ENCODE measurements at regions not wholly inside any gene's neighbourhood (a gene's known extent, or its start where the extent isn't known, plus 50 kb on each side); places are given as distances from the start of the nearest gene placed in this dataset.
"Not testable (repeated sequence)": the region's sequence is repeated elsewhere in the genome, so short reads cannot be mapped to it uniquely, and the experiment has no call there.

DNA sequence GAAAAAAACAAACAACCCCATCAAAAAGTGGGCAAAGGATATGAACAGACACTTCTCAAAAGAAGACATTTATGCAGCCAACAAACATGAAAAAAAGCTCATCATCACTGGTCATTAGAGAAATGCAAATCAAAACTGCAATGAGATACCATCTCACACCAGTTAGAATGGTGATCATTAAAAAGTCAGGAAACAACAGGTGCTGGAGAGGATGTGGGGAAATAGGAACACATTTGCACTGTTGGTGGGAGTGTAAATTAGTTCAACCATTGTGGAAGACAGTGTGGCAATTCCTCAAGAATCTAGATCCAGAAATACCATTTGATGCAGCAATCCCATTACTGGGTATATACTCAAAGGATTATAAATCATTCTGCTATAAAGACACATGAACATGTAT, 85.5 kb upstream of the WSB1 start:
- DNase-seq (ENCODE audit: low spot score), result not testable (repeated sequence)

DNA sequence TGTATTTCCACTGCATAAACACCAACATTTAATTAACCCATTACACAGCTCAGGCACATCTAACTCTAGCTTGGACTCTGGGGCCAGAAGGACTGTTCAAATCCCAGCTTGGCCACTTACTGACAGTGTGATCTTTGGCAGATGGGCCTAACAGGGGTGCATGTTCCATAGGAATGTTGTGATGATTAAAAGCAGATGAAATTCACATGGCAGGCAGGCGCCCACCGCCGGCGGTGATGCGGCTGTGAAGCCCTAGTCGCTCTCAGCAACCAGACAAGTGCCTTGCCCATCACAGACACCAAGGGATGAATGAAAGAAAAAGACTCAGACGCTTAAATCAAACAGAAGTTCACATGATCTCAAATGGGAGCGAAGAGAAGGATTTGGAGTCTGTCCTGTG, 84.6 kb upstream of the WSB1 start:
- DNase-seq (ENCODE audit: low spot score), result no peak

DNA sequence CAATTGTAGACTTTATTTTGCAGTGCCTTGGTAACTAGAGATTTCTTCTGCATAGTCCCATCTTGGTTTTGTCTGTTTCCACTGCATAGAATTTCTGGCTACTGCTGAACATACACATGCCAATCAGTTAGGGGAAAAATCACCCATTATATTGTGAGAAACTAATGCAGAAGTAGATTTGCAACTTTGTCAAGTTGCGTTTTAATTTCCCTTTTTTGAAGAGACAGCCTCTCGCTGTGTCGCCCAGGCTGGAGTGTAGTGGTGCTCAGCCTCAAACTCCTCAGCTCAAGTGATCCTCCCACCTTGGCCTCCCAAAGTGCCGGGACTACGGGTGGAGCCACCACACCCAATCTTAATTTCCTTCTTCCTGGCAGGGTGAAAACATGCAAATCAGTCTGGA, 83.1 kb upstream of the WSB1 start:
- DNase-seq (ENCODE audit: low spot score), result not testable (repeated sequence)

DNA sequence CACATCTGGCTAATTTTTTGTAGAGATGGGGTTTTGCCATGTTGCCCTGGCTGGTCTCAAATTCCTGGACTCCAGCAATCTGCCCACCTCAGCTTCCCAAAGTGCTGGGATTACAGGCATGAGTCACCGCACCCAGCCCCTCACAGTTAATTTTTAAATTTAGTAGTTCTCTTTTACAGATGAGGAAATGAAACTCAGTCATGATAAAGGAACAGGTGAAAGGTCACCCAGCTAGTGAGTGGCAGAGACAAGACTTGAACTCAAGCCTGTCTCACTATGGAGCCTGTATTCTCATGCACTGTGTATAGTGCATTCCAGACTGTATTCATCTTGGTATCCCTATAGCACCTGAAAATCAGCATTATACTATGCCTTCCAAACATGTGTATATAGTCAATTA, 77.1 kb upstream of the WSB1 start:
- no peak for DNase-seq (ENCODE audit: low spot score)

DNA sequence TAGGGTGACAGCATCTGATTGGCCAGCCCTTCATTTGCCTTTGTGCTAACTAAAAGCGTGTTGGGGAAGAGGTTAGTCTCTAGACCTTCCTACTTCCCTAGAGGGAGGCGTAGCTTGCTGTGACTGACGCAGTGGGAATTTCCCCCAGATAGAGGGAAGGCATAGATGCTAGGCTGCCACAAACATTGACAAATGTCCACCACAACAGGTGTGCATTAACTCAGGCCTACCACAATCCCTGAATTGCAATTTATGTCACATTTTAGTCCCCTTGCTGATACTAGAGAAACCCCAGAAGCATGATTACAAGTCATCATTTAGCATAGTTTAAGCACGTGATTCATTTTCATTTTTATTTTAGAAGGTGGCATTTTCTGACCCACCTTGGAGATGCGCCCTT, 76.3 kb upstream of the WSB1 start:
- no peak for DNase-seq (ENCODE audit: low spot score)

DNA sequence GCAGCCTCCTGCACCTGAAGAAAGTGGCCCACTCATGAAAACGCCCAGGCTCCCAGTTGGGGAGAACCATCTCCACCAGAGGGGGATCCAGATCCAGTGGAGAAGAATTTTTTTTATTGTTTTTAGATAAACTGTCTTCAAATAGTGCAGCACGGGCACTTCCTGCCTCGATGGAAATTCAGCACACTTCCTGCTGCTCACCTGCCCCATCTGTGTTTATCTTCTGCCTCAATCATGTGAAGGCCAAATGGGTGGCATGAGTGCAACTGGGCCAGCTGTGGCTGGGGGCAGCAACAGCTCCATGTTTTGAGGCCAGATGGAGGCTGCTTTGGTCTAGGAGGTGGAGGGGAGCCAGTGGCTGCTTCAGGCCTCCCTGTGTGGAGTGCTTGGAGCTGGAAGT, 75.9 kb upstream of the WSB1 start:
- no peak for DNase-seq (ENCODE audit: low spot score)

DNA sequence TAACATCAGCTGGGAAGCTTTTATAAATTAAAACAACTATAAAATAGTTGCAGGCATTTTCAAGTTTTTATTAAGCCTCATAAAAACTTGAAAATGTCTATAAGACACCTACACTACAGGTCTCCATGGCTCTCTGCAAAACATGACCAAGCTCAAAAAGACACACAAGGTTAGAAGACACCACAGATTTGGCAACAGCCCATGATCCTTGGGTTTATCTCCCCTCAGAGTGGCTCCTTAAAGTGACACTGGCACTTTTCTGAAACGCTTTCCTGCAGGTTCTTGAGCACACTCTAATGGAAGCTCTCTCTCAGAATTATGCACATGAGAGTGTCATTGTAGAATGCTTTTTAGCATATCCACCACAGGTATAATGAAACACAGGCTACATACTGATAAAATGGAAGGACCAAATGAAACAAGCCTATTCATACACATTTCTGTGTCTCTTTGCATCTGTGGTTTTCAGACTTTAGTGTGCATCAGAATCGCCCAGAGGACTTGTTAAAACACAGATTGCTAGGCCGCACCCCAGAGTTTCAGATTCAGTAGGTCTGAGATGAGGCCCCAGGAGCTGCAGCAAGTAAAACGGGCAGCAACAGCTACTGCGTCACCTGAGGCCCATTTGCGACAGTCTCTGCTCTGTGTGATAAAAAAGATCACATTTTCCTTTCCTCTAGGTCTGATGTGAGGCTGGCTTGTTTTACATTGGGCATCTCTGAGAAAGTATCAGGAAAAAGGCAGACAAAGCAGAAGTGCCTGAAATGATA, 75.0 kb upstream of the WSB1 start:
- DNase-seq (ENCODE audit: low spot score), result no peak

DNA sequence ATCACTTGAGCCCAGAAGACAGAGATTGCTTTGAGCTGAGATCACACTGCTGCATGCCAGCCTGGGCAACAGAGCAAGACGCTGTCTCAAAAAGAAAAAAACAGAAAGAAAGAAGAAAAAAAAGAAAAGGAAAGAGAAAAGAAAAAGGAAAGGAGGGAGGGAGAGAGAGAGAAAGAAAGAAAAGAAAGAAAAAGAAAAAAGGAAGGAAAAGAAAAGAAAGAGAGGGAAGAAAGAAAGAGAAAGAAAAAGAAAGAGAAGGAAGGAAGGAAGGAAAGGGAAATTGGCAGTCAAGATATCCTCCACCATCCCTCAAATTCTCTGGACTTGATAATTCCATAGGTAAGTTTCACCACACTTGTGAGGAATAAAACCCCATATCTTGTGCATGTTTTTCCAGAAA, 71.4 kb upstream of the WSB1 start:
- no peak for DNase-seq (ENCODE audit: low spot score)

DNA sequence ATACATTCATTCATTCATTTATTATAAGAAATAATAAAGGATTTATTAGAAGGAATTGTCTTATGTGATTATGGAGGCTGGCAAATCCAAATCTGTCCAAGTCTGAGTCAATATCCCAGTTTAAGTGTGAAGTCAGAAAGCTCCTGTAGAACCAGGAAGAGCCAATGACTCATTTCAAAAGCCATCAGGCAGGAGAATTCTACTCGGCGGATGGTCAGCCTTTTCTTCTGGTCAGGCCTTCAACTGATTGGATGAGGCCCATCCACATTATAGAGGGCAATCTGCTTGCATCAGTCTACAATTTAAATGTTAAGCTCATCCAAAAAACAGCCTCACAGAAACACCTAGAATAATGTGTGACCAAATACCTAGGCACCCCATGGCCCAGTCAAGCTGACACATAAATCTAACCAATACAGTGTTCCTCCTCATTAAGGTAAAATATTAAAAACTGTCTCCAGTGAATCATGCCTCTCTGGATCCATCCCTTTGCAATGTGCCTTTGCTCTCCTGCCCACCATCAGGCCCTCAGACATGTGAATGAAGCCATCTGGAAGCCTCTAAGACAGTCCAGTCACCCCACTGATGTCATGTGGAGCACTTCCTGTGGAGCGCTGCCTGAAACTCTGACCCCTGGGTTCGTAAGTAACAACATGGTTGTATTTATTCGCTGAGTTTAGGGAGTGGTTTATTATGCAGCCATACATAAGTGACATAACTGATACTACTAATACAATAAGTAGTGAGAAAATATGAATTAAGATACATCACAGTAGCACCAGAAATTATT, 69.2 kb upstream of the WSB1 start:
- no peak for DNase-seq (ENCODE audit: low spot score)

DNA sequence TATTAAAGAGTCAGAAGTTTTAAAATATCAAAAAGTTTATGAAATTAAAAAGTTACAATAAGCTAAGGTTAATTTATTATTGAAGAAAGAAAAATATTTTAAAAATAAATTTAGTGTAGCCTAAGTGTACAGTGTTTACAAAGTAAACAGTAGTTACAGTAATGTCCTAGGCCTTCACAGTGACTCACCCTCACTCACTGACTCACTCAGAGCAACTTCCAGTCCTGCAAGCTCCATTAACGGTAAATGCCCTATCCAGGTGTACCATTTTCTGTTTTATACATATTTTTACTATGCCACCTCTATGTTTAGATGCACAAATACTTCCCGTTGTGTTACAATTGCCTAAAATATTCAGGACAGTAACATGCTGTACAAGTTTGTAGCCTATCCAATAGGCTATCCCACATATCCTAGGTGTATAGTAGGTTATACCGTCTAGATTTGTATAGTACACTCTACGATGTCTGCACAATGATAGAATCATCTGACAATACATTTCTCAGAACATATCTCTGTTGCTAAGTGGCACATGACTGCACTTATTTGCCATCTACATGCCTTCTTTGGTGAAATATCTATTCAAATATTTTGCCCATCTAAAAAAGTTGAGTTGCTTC, 67.2 kb upstream of the WSB1 start:
- no peak for DNase-seq (ENCODE audit: low spot score)

DNA sequence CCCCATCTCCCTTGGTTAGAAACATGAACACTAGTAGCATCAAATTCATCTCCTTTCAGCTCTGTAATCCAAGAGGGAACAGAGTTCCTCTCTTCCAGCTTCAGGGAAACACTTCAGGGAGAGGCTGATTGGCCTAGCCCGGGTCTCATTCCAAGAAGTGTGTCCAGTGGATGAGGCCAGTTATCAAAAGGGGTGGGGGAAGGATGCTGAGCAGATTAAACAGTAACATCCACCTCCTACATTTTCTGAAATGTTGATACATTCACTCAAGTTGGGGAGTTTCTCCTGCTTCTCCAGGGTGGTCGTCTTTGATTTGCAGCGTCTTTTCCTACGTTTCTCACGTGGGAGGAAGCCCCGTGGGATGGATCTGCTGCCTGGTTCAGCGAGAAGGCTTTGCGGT, 62.9 kb upstream of the WSB1 start:
- no peak for DNase-seq (ENCODE audit: low spot score)

DNA sequence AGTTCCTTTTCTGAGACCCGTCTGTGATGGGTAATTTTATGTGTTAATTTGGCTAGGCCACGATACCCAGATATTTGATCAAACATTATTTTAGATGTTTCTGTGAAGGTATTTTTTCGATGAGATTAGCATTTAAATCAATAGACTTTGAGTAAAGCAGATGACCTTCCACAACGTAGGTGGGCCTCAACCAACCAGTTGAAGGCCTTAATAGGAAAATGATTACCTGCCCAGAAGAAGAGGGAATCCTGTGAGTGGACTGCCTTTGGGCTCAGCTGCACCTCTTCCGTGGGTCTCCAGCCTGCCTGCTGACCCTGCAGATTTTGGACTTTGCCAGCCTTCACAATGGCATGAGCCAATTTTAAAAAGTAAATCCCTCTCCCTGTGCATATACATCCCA, 61.6 kb upstream of the WSB1 start:
- DNase-seq (ENCODE audit: low spot score), result no peak

DNA sequence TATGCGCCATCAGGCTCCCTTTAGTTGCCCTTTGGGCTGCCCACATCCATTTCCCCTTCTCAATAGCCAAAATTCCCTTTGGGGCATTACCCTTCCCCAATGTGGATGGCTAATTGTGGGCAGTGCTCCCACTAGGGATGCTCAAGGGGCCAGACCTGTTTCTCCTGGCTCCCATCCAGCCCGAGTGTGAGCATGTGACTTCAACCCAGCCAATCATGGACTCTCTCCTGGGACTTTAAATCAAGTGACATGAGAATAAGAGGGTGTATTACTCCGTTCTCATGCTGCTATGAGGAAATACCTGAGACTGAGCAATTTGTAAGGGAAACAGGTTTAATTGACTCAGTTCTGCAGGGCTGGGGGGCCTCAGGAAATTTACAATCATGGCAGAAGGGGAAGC, 60.9 kb upstream of the WSB1 start:
- no peak for DNase-seq (ENCODE audit: low spot score)

DNA sequence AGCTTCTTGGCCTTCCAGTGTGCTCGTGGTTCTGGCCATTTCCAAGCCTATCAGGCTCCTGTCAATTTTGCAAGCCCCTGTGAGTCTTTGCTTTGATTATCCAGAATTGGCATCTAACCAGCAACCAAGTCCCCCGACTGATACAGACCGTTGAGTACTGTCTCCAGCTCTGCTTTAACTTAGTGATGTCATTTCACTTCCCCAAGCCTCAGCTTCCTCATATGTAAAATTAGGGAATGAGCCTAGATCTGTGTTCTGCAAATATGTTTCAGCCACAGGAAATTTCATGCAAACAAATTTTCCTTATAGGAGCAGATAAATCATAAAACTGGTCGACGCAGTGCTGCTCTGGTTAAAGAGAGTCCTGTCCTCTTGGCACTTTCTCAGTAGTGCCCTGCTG, 60.1 kb upstream of the WSB1 start:
- no peak for DNase-seq (ENCODE audit: low spot score)

DNA sequence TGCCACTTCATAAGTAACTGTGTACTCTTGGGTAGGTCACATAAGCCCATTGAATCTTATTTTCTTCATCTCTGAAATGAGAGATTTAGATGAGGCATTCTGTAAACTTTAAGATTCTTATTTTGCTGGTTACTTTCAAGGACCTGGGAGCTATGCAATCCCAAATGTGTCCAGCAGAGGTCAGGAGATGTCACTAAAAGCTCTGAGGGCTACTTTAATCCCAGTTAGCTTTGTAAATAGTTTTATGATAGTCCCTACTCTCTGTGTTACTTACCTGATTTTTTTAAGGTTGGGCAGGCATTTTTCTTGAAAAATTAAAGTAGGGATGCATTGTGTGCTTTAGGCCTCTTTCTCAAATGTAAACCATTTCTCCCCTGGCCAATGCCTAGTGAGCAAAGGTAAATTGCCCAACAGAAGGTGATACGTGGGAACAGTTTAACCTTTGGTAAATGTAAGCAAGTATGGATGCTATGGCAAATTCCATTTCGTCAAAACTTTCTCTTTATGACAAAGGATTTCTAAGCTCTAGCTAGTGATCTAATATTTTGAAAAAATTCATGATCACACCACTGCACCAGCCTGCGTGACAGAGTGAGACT, 57.1 kb upstream of the WSB1 start:
- DNase-seq (ENCODE audit: low spot score), result peak; percentile 77

DNA sequence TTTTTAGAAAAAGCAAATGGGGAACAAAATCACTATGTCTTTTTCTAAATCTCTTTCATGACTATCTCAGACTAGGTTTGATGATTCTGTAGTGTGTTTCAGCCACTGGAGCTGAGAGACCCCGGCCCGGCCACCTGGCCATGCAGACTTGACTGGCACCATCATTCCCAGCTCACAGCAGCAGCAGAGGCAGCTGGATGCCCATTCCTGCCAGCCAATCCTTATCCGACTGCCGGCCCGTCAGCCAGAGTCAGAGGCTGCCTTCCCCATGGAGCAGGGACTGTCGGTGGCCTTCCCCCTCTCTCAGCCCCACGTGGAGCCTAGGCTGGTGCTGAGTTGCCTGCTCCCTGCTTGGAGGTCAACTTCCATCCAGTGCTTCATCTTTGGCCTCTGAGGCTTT, 56.0 kb upstream of the WSB1 start:
- DNase-seq (ENCODE audit: low spot score), result no peak

DNA sequence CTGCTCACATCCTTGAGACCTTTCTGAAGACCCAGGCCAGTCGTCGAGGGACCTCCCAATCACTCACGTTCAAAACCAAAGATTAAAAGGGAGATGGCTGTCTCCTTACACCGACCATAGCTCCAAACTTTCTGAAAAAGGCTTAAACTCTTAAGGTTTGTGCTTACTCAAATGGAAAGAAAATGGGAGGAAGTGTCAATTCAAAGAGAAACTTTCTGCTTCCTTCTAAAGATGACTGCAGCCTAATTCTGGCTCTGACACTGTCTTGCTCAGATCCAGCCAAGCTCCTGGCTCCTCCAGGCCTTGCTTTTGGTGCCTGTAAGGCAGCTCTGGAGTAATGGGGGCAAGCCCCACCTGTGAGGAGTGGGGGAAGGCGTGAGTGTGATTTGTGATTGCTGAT, 54.9 kb upstream of the WSB1 start:
- DNase-seq (ENCODE audit: low spot score), result no peak

DNA sequence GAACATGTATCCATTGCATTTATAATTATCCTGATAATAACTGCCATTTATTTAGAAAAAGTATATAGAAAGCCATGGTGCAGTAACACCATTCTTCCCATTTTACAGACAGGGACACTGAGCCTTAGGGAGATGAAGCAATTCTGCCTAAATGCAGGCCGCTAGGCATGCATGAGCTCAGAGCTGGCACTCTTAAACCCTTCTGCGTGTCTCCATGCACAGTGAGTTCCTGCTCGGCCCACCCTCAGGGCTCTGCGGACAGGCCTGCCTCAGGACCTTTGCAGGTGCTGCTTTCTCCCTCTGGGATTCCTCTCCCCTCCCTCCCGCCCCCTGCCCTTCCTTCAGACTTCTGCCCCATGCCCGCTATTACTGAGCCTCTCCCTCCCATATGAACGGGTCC, 54.3 kb upstream of the WSB1 start:
- no peak for DNase-seq (ENCODE audit: low spot score)

DNA sequence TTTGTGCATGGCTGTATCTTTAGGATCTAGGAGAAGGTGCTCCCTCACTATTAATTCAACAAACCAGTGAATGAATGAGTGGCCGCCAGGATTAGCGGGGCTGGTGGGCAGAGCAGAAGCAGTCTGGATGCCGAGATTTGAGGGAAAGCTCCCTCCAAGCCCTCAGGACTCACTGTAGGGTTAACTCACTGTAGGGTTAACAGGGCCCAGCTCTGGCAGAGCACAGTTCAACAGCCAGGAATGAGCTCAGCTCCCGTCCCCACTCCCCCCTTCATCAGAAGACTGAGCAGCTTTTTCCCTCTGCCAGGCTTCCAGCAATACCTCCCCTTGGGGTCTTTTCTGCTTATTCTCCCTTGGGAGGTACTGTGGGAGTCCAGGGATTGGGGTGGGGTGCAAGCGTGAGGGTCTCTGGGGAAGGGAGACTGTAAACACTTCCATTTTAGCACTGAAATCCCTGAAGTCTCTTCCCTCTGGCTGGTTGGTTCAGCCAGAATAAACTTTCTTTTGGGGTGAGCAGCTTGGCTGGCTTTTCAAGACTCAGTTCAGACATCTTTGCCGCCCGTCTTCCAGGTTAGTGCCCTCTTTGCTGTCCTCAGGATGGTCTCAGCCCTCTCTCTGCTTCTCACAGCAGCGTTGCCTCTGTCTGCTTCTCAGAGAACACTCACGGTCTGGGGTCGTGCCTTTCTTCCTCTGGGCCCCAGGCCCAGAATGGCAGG, 53.7 kb upstream of the WSB1 start:
- no peak for DNase-seq (ENCODE audit: low spot score)

DNA sequence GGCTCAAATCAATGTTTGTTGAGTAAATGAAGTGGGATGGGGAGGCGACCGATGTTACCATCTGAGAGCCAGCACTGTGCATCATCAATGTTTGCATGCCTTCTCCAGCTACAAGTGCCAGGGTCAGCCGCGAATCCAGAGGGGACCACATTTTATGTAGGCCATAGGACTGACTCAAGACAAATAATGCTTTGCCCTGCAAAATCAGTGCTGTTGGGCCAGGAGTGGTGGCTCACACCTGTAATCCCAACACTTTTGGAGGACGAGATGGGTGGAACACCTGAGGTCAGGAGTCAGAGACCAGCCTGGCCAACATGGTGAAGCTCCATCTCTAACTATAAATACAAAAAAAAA, 53.1 kb upstream of the WSB1 start:
- no peak for DNase-seq (ENCODE audit: low spot score)

DNA sequence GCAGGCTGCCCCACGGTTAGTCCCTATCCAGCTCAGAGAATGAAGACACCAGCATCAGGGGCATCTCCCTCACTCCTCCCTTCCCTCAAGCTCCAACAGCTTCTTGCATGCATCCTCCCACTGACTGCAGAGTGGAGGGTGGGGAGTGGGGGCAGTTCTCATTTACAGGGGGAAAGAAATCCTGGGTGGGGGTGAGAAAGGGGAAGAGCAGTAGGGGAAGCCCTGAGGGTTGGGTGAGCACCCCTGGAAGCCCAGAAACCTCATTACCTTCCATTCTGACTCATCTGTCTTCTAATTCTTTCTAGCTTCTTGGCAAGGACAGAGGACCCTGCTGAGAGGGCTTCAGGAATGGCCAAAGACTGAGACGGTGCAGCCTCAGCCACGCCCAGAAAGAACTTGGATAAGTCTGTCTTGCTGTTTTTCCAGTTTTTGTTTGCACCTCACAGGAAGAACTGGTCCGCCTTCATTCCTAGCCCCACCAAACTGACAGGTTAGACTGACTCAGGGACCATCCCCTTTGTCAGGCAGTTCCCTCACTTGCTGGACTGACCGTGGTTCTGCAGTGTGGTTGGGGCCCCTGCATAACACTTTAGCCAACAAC, 52.5 kb upstream of the WSB1 start:
- DNase-seq (ENCODE audit: low spot score), result no peak

DNA sequence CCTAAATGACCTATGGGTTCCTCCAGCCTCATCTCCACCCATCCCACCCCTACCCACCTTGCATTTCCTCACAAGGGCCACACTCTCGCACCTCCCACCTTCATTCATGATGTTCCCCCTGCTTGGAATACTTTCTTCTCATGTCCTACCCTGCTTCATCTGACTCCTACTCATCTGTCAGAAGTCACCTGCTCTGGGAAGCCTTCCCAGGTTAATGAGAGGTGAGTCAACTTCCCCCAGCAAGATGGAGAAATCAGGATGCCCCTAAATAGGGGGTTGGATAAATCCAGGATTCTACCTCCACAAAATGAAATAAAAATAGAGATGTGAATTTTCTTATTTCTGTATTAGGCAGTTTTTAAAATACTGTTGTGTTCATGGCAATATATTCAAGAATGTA, 51.0 kb upstream of the WSB1 start:
- DNase-seq (ENCODE audit: low spot score), result no peak
